Hepatocyte (in vitro differentiated cells): ENCODE measurements at regions not wholly inside any gene's neighbourhood (a gene's known extent, or its start where the extent isn't known, plus 50 kb on each side); places are given as distances from the start of the nearest gene placed in this dataset.
"Not testable (repeated sequence)": the region's sequence is repeated elsewhere in the genome, so short reads cannot be mapped to it uniquely, and the experiment has no call there.

Experiments used
- DNase-seq: peaks from one replicate; pipeline ENCODE4 v3.0.0-alpha.2; 2016; ENCODE audit warnings: low spot score
- H2AFZ ChIP-seq: fragments of 200-600 bp; sonication (generic); 2 replicates; pipeline ENCODE4 v1.6.0; 2016; ENCODE audit warnings: antibody characterized with exemption, mild to moderate bottlenecking
- H3K27ac ChIP-seq: fragments of 200-600 bp; sonication (generic); 2 replicates; pipeline ENCODE4 v1.5.1; 2016; ENCODE audit warnings: mild to moderate bottlenecking
- H3K27me3 ChIP-seq: fragments of 200-600 bp; sonication (generic); 2 replicates; pipeline ENCODE4 v1.6.1; 2016
- H3K36me3 ChIP-seq: fragments of 200-600 bp; sonication (generic); replicated peaks from 2 replicates; pipeline ENCODE4 v1.5.1; 2016; ENCODE audit warnings: low read depth; ENCODE audit not compliant: insufficient read depth
- H3K4me1 ChIP-seq: fragments of 200-600 bp; sonication (generic); 2 replicates; pipeline ENCODE4 v1.5.1; 2016; ENCODE audit warnings: mild to moderate bottlenecking, moderate library complexity; ENCODE audit not compliant: insufficient read depth
- H3K4me2 ChIP-seq: fragments of 200-600 bp; sonication (generic); 2 replicates; pipeline ENCODE4 v1.6.0; 2016
- H3K4me3 ChIP-seq: fragments of 200-600 bp; sonication (generic); 2 replicates; pipeline ENCODE4 v1.5.1; 2016; ENCODE audit warnings: mild to moderate bottlenecking
- H3K79me2 ChIP-seq: fragments of 200-600 bp; sonication (generic); 2 replicates; pipeline ENCODE4 v1.6.0; 2017; ENCODE audit warnings: mild to moderate bottlenecking
- H3K9me2 ChIP-seq: fragments of 200-600 bp; sonication (generic); replicated peaks from 2 replicates; pipeline ENCODE4 v1.6.0; 2017; ENCODE audit warnings: mild to moderate bottlenecking; ENCODE audit not compliant: insufficient read depth
- H3K9me3 ChIP-seq: fragments of 200-600 bp; sonication (generic); 2 replicates; pipeline ENCODE4 v1.5.1; 2016; ENCODE audit warnings: low read depth, mild to moderate bottlenecking
- H4K20me1 ChIP-seq: fragments of 200-600 bp; sonication (generic); 2 replicates; pipeline ENCODE4 v1.6.0; 2016; ENCODE audit warnings: mild to moderate bottlenecking; ENCODE audit not compliant: insufficient read depth, poor library complexity, severe bottlenecking
- CTCF ChIP-seq: fragments of 200-600 bp; sonication (generic); IDR thresholded peaks from 2 replicates; pipeline ENCODE4 v1.5.1; 2016; ENCODE audit warnings: antibody characterized with exemption, mild to moderate bottlenecking; ENCODE audit not compliant: poor library complexity
- EZH2 ChIP-seq: fragments of 200-600 bp; sonication (generic); IDR thresholded peaks from 2 replicates; pipeline ENCODE4 v1.6.1; 2016; ENCODE audit warnings: antibody characterized with exemption, mild to moderate bottlenecking, borderline replicate concordance
- EZH2phosphoT487 ChIP-seq: fragments of 200-600 bp; sonication (generic); IDR thresholded peaks from one replicate; pipeline ENCODE4 v1.6.1; 2018; ENCODE audit warnings: antibody characterized with exemption, mild to moderate bottlenecking, low read depth, moderate library complexity; ENCODE audit not compliant: unreplicated experiment, severe bottlenecking
- WGBS: methylation state at CpG from one replicate; pipeline ENCODE4 v1.1.6; 2016; ENCODE audit warnings: low lambda C conversion rate; ENCODE audit errors: missing lambda C conversion rate; 5-methylcytosine and 5-hydroxymethylcytosine counted together

GRCh38 chr10:21039721-21040120 lies 142.6 kb upstream of the NEBL start:
- Histone ChIP-seq H4K20me1 (no peaks in the 10 kb centered on the region), H3K27me3 (no peaks in the 10 kb centered on the region), H2AFZ (no peak overlapping the region), H3K4me1 (no peaks in the 10 kb centered on the region), H3K4me3 (no peak overlapping the region), H3K4me2 (no peak overlapping the region), H3K9me3 (no peaks in the 10 kb centered on the region), H3K27ac (no peak overlapping the region), H3K36me3 (no peaks in the 10 kb centered on the region), H3K79me2 (no peaks in the 10 kb centered on the region), H3K9me2 (no peaks in the 10 kb centered on the region)
- no peak for TF ChIP-seq EZH2
- no peak for TF ChIP-seq CTCF
- TF ChIP-seq EZH2phosphoT487, result no peak
- DNase-seq, result no peak
- WGBS, result 95% methylated on average over 3 of the region's 3 CpGs

GRCh38 chr10:21036757-21037156 lies 139.6 kb upstream of the NEBL start:
- Histone ChIP-seq H3K36me3 (no peaks in the 10 kb centered on the region), H3K4me2 (no peak overlapping the region), H3K9me2 (no peaks in the 10 kb centered on the region), H3K9me3 (no peaks in the 10 kb centered on the region), H2AFZ (no peak overlapping the region), H3K27ac (no peak overlapping the region), H4K20me1 (no peaks in the 10 kb centered on the region), H3K4me1 (no peaks in the 10 kb centered on the region), H3K27me3 (no peaks in the 10 kb centered on the region), H3K4me3 (no peak overlapping the region), H3K79me2 (no peaks in the 10 kb centered on the region)
- WGBS, result 89% methylated on average over 4 of the region's 5 CpGs
- no peak for DNase-seq
- TF ChIP-seq EZH2phosphoT487 (no peak), CTCF (no peak), EZH2 (no peak)

GRCh38 chr10:21034770-21035169 lies 137.7 kb upstream of the NEBL start:
- not testable (repeated sequence) for H3K36me3 ChIP-seq, H3K4me3 ChIP-seq, H3K4me2 ChIP-seq, H3K27me3 ChIP-seq, H2AFZ ChIP-seq, DNase-seq, H3K9me2 ChIP-seq, H3K9me3 ChIP-seq, H3K4me1 ChIP-seq, H4K20me1 ChIP-seq, H3K79me2 ChIP-seq, H3K27ac ChIP-seq
- 97% methylated on average over 3 of the region's 3 CpGs for WGBS

- Histone ChIP-seq H4K20me1 (no peaks in the 10 kb centered on the region), H3K9me2 (no peaks in the 10 kb centered on the region), H3K4me2 (no peak overlapping the region), H3K36me3 (no peaks in the 10 kb centered on the region), H3K27ac (no peak overlapping the region), H3K4me1 (no peaks in the 10 kb centered on the region), H3K79me2 (no peaks in the 10 kb centered on the region), H3K9me3 (no peaks in the 10 kb centered on the region), H3K27me3 (no peaks in the 10 kb centered on the region), H2AFZ (no peak overlapping the region), H3K4me3 (no peak overlapping the region)
- 61% methylated on average over 2 of the region's 2 CpGs for WGBS
- TF ChIP-seq EZH2phosphoT487, result no peak
- TF ChIP-seq CTCF, result no peak
- no peak for TF ChIP-seq EZH2
- DNase-seq, result no peak
Observed at GRCh38 chr10:21034241-21034640, 137.1 kb upstream of the NEBL start.
